HG03064 (cell line): ENCODE measurements at regions not wholly inside any gene's neighbourhood (a gene's known extent, or its start where the extent isn't known, plus 50 kb on each side); places are given as distances from the start of the nearest gene placed in this dataset.

Experiments used
- ATAC-seq: cut with Tn5 transposase; IDR thresholded peaks from one replicate; pipeline ENCODE4 v1.9.1; 2021; ENCODE audit warnings: low read depth; ENCODE audit not compliant: unreplicated experiment

- no peak for ATAC-seq
These were observed 194.8 kb upstream of the IL12B start for GRCh38 chr5:159525117-159525516.

- no peak for ATAC-seq
These were observed 197.4 kb upstream of the IL12B start for GRCh38 chr5:159527546-159528254.

GRCh38 chr5:159531554-159532105 is 201.3 kb upstream of the IL12B start:
- no peak for ATAC-seq

GRCh38 chr5:159533197-159533596 is 202.9 kb upstream of the IL12B start:
- ATAC-seq, result no peak

- no peak for ATAC-seq
These were observed 205.9 kb upstream of the IL12B start for GRCh38 chr5:159536166-159536565.

- ATAC-seq, result no peak
These were observed 206.4 kb upstream of the IL12B start for GRCh38 chr5:159536646-159537045.

- no peak for ATAC-seq
These were observed 209.4 kb upstream of the IL12B start for GRCh38 chr5:159539678-159540077.

- no peak for ATAC-seq
These were observed 213.0 kb upstream of the IL12B start for GRCh38 chr5:159543326-159543725.

- ATAC-seq, result no peak
These were observed 214.9 kb upstream of the IL12B start for GRCh38 chr5:159545156-159545555.

GRCh38 chr5:159547466-159548195 is 217.3 kb upstream of the IL12B start:
- ATAC-seq, result no peak

- ATAC-seq, result no peak
These were observed 218.2 kb upstream of the IL12B start for GRCh38 chr5:159548517-159548916.

- ATAC-seq, result no peak
These were observed 218.8 kb upstream of the IL12B start for GRCh38 chr5:159549046-159549445.

- ATAC-seq, result no peak
These were observed 220.7 kb upstream of the IL12B start for GRCh38 chr5:159550951-159551350.

GRCh38 chr5:159552751-159553150 is 222.5 kb upstream of the IL12B start:
- no peak for ATAC-seq

- no peak for ATAC-seq
These were observed 223.5 kb upstream of the IL12B start for GRCh38 chr5:159553792-159554191.

GRCh38 chr5:159555084-159555483 is 224.8 kb upstream of the IL12B start:
- no peak for ATAC-seq

- ATAC-seq, result no peak
These were observed 229.1 kb upstream of the IL12B start for GRCh38 chr5:159559337-159559736.

- no peak for ATAC-seq
These were observed 229.8 kb upstream of the IL12B start for GRCh38 chr5:159560088-159560487.

GRCh38 chr5:159564031-159564430 is 233.7 kb upstream of the IL12B start:
- ATAC-seq, result no peak

- ATAC-seq, result no peak
These were observed 236.5 kb upstream of the IL12B start for GRCh38 chr5:159566832-159567231.

- ATAC-seq, result no peak
These were observed 237.2 kb upstream of the IL12B start for GRCh38 chr5:159567461-159567860.
